GM18873 (cell line): ENCODE measurements at regions not wholly inside any gene's neighbourhood (a gene's known extent, or its start where the extent isn't known, plus 50 kb on each side); places are given as distances from the start of the nearest gene placed in this dataset.

Experiments used
- ATAC-seq: cut with Tn5 transposase; IDR thresholded peaks from one replicate; pipeline ENCODE4 v1.9.1; 2021; ENCODE audit warnings: mild to moderate bottlenecking, moderate library complexity, moderate number of reproducible peaks; ENCODE audit not compliant: unreplicated experiment, low FRiP score

- ATAC-seq = no peak
These were observed 91.4 kb upstream of the CDH19 start for GRCh38 chr18:66695281-66695680.

- ATAC-seq = no peak
These were observed 91.0 kb upstream of the CDH19 start for GRCh38 chr18:66694852-66695251.

- ATAC-seq = no peak
These were observed 83.7 kb upstream of the CDH19 start for GRCh38 chr18:66687635-66688034.

- ATAC-seq = no peak
These were observed 79.0 kb upstream of the CDH19 start for GRCh38 chr18:66682855-66683322.

GRCh38 chr18:66676699-66677098 lies 72.8 kb upstream of the CDH19 start:
- no peak for ATAC-seq

- no peak for ATAC-seq
These were observed 70.4 kb upstream of the CDH19 start for GRCh38 chr18:66674286-66674685.

GRCh38 chr18:66668706-66669105 lies 64.8 kb upstream of the CDH19 start:
- no peak for ATAC-seq

- no peak for ATAC-seq
These were observed 58.7 kb upstream of the CDH19 start for GRCh38 chr18:66662632-66663031.

- no peak for ATAC-seq
These were observed 51.5 kb upstream of the CDH19 start for GRCh38 chr18:66655407-66655806.
